NCI-H1417 treated with DMSO at 0.1 percent for 48 hours (cell line): ENCODE measurements at regions not wholly inside any gene's neighbourhood (a gene's known extent, or its start where the extent isn't known, plus 50 kb on each side); places are given as distances from the start of the nearest gene placed in this dataset.
"Not testable (repeated sequence)": the region's sequence is repeated elsewhere in the genome, so short reads cannot be mapped to it uniquely, and the experiment has no call there.

Source experiments
- DNase-seq: peaks from one replicate; lab custom pipeline; 2025; lab: John Stamatoyannopoulos, UW

DNA sequence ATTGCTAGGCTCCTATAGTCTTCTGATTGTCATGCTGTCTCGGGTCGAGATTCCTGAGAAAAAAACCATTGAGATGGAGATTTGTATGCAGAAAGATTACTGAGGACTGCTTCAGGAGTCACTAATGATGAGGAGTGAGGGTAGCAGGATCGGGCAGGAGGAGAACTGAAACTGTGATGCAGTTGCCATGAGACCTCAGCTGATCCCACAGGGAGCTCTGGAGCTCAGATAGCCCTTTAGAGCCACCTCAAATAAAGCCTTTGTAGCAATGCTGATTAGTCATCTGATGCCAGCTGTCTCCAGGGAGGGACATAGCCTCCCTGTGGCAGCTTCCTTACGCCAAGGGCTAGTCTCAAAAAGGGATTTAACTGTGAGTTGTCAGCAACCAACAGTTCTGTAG, 256.9 kb downstream of the DMAC1 start:
- DNase-seq: no peak

DNA sequence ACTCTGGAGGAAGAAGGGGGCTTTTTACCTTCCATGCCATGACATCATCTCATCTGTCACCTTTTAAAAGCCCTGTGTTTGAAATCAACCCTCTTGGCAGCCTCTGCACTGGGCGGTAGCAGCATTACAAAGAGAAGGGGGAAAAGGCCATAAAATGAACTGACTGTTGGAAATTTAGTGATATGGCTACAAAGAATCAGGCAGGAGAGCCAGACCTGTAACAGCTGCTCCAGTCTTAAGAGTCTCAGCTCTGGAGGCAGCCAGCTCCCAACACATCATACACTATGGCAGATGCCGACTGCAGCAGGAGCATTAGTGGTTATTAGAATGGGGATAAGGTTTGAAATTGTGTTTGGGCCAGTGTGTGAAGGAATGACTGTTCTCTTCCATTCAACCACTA, 257.5 kb downstream of the DMAC1 start:
- no peak for DNase-seq

DNA sequence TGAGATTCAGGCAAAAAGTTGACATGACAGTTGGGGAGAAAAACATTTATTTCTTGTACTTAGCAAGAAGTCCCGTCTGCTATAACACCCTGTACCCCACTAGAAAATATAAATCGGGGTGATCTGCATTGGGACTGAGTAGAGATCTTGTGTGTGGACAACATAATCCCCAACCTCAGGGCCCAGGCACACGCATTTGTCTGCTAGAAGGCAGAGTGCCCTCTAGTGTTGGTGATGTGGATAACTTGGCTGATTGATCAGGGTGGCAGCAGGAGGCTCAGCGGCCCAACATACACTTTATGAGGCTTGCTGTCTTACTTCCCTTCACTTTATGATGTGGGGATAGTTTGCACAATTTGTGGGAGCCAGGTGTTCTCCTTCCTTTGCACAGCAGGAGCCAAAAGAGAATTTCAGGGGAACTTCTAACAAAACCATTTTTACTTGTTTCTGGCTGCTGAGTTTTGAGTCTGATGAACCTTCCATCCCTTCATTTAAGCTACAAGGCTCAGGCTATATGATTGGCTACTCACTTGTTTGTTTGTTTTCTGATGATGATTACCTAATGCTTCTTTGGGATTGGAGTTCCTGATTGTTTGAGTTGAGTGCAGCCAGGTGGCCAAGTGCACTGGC, 263.2 kb downstream of the DMAC1 start:
- no peak for DNase-seq

DNA sequence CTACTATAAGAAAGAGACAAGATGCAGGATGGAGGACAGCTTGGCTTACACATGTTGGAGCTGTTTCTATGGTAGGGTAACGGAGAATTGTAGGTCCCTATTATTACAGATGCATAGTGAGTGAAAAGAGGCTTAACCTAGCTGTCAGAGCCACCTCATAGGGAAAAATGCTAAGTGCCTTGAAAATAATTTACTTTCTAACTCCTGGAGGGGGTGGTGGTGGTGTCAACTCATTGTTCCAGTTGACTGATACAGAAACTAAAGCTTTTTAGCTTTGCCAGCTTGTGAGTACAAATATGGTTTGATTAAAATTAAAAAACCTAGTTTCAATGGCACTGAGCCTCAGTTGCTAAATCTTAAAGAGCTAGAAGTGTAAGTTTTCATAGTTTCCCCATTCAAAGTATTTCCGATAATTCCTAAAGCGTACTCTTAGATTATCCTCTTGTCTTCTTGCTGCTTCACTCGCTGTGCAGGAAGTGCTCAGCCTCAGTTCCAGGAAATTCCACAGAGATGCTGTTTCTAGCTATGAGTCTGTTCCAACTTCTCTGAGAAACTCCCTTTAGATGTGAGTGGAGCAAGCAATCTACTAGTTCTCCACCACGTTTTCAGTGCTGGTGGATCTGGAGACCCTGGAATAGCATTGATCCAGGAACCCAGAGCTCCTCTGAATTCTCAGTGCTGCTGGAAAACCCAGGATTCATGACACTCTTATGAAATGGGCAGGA, 265.2 kb downstream of the DMAC1 start:
- DNase-seq: no peak

DNA sequence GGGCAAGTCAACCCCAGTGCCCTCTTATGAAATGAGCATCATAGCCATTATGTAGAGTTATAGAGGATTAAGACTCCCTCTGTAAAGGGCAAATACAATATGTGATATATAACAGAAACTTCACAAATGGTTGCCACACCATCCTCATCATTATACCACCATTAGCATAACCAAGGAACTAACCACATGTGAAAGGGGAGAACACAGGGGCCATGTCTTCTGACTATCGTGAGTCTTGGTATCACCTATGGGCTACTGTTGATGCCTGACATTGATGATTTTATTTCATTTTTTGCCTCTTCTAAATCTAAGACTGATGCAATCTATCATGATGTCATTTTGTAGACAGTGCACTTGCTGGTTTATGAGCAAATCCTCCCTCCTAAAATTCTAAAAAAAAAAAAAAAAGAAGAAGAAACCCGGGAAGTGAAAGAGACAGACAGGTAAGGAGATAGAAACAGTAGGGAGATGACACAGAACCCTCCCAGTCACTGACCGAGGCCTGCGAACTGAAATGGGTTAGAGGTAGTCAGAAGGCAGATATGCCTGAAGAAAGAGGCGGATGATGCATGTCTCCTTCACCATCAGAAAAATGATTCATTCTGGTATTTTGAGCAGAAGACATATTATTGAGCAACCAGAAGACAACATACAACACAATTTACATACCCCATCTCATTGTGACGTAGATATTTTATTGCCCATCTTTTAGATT, 266.0 kb downstream of the DMAC1 start:
- no peak for DNase-seq

DNA sequence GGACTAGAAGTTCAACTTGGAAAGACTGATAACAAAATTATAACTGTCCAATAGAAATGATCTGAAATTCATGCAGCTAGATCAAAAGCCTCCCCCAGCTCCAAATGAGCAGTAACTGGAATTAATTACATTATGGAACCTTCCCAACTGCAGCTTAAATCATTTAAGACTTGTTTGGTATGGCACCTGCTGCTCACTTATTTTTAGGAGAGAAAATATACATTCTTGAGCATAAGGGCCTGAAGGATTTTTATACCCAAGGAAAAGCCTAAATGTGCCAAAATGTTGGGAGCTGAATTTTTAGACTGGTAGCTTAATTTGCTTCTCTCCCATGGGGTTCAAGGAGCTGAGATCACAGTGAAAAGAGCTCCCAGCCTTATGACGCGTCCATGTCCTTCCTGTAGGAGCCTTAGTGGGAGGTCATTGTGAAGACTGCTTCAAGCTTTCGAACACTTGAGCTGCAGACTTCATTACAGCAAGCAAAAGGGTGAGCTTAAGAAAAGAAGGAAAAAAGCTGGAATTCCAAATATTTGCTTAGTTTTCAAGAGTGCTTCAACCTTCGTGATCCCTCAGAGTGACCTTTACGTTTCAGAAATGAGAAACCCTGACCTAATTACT, 276.0 kb downstream of the DMAC1 start:
- no peak for DNase-seq

DNA sequence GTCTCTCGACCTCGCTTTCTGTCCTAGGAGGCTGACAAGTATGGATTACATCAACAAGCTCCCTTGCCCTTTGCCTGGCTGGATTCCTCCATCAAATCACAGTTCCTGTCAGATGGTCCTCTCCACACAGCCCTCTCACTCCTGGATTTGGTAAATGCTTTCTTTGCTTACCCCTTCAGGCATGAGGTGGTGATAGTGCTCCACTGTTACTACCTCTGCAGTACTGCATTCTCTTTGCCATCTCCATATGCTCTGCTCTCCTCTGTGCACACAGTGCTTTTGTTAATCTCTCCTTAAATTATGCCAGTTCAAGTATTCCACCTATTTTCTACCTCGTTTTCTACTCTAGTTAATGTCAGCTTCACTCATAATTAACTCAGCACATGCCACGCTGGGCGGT, 279.2 kb downstream of the DMAC1 start:
- no peak for DNase-seq

DNA sequence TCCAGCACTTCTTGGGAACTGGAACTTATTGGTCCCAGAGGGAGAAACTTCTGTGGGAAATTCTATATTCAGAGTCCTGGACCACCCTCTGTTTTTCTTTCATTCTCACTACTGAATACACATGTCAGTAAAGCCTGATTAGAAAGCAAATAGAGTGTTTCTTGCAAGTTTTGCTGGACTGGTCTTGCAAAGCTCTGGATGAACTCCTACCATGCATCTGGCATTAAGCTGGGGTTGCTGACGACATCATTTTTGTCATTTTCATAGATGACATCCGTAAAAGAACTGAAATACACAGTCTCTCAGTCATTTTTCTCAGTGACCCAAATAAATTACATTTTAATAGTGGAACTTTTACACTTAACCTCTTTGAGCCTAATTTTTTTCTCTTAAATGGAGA, 283.2 kb downstream of the DMAC1 start:
- no peak for DNase-seq

DNA sequence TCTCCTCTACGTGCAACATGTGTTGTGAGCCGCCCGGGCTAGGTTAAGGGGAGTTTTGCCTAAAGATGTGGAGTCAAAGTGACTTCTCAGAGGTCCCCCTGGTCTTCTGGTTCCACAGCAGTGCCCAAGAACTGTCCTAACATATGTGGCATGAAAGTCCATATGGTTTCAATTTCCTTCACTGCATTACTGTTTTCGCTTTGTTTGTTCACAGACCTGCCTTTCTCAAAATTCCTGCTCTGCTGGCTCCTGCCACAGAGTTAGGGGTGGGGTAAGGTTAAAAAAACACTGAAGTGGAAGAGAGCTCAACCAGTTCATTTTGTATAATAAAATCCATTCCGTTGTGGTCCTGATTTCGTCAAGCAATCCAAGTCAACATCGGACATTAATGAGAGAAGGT, 289.4 kb downstream of the DMAC1 start:
- no peak for DNase-seq

DNA sequence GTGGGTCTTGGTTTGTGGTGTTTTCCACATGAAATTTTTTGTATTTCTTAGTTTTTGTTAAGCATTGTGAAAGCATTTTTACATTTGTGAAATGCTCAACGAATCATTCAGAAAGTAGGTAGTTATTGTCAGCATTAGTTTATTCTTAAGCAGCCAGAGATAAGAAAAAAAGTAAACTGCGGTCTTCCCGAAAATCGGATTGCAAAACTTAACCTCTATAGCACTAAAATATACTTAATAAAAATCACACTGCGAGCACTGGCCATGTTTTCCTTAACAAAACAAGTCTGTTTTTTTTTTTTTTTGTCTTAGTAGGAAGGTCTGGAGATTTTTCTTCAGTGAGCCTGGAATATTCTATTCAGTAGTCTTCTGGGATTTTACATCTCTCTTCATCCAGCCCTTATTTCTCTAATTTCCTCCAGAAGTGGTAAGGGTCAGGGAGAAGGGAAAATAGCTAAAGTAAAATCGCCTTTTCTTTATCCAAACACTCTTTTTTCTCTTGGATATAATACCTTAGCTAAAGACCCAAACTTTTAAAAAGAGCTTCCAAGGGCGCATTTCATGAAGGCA, 289.9 kb downstream of the DMAC1 start:
- DNase-seq: no peak

DNA sequence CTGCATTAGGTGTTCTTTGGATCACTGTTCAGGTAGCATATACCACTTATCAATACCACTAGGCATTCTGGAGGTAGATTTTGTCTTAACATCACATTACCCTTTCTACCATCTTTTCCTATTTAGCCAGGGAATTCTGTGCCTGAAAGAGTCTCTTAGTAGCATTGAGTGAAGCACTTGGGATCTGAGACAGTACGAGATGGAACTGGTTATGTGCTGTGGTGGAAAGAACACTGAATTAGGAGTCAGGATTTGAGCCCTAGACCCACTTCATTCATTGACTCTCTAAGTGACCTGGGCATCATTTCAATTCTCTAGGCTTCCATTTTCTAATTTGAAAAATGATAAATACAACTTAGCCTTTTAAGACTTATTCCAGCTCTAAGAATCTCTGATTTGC, 291.1 kb downstream of the DMAC1 start:
- no peak for DNase-seq

DNA sequence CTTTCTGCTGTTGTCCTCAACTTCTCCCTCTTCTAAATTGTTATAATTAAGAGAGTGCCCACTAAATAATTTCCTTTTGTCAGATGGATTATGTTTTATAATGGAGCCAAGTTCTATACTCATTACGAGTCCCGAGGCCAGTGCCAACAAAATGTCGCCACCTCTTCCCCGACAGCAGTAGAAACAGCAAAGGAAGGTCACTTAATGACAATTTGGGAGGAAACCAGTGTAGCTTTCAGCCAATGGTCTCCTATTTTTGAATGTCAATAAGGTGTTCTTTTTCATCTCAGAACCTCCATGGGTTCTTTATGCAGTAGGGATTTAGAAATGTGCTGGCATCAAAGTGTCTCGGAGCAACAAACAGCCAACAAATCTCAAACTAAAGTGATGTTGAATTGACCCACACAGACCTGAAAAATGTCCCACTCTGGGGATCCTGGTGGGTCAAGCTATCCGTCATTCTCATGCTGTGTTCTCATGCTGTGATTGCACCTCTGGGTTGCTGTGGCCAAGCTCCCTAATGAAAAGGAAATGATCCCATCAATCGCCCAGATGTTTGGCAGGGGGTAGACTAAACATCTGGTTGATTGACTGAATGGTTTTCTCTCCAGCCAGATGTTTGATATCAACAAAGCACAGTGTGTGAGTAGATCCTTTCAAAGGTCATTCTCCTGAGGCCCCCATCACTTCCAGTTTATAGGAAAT, 291.9 kb downstream of the DMAC1 start:
- DNase-seq: no peak

DNA sequence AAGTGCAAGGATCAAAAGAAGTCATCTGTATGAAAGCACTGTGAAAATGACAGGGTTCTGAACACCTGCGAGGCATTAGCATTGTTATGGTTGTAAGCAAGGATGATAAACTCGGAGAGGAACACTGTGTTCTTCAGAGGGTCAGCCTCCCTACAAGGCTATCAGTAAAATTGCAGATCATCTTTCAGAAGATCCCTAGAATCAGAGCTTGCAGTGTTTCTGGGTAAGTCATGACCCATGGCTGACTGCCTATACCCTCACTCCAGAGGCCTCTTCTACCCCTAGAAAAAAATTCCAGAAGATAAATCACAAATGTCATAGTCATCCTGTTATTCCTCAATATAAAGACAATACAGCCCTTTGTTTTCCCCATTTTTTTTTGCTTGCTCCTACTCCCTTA, 292.6 kb downstream of the DMAC1 start:
- no peak for DNase-seq

DNA sequence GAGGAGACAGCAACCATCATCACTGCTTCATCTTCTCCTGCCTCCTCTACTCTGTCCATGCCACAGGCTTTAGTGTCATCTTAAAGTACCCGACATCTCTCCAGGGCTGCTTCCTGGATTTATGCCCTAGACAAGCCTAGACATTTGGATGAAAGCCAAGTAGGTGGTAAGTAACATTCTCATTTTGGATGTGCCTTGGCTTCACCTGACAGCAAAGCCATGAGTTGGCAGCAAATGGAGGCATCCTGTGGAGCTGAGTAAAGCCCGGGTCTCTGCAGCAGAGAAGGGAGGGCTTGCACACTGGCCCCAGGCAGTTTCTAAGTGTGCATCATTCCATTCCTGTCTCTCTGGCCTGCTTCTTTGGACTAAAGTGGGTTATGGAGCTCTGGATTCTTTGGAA, 299.1 kb downstream of the DMAC1 start:
- no peak for DNase-seq

DNA sequence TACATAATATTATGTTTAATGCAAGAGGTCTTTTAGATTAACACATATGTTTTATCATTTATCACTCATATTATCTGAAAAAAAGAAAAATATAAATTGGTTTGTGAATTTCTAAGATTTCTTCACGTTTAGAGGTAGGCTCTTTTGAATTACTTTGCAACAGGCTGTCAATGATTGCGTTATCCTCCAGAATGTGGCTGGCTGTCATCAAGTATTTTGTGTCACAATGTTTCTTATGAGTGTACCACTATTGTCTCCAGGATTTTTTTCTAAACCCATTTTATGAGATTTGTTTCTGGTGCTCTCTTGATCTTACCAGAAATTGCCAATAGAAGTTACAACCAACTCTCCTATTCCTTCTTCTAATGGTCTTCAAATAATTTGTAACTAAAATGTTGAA, 307.9 kb downstream of the DMAC1 start:
- DNase-seq: no peak

DNA sequence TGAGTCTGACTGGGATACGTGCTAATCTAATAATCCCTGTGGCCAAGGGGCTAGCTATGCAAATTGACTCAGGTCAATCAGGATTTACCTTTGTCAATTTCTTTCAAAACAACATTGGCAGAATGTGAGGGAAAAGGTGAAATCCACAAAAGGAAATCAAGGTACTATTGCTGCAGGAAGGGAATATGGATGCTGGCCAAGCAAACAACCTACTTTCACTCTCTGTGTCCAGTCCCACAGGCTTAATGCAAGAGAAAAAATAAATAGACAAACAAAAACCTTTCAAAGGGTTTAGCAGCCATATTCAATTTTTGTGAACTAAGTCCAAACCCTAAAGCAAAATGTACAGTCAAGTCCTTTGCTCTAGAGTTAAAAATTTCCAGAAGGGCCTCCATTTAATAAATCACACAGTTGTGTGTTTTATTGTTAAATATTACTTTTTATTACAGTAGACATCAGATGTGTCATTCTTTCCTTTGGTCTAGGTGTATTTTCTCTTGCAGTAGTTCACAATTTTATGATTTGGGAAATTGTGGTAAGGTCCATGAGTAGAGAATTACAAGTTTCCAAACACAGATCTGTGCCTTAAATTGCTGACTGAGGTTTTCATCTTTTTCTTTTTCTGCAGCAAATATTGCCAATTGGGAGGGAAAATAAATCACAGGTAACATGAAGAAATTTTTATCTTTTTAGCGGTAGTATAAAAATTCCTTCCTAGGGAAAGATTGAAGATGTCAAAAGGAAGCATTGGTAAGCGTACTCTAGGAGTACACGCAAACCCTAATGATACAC, 309.1 kb downstream of the DMAC1 start:
- DNase-seq: no peak

DNA sequence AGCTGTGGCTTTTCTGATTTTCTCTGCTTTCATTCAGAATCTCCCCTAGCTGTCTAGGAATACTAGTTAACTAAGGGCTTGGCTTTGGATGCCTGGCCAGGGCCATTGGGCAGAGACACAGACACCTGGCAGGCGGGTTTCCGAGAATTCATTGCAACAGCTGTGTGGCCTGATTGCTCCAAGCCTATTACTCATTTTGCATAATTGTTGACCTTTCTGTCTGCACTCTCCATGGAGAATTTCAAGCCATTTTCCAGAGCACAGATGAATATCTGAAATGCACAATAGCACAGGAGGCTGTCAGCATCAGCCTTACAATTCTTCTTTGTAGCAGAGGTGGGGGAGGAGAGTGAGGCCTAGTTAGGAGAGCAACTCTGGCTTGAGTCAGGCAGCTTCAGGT, 310.5 kb downstream of the DMAC1 start:
- no peak for DNase-seq

DNA sequence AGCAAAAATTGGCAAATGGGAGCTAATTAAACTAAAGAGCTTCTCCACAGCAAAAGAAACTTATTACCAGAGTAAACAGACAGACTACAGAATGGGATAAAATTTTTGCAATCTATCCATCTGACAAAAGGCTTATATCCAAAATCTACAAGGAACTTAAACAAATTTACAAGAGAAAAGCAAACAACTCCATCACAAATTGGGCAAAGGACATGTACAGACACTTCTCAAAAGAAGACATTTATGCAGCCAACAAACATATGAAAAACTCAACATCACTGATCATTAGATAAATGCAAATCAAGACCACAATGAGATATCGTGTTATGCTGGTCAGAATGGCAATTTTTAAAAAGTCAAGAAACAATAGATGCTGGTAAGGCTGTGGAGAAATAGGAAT, 315.6 kb downstream of the DMAC1 start:
- DNase-seq: not testable (repeated sequence)

DNA sequence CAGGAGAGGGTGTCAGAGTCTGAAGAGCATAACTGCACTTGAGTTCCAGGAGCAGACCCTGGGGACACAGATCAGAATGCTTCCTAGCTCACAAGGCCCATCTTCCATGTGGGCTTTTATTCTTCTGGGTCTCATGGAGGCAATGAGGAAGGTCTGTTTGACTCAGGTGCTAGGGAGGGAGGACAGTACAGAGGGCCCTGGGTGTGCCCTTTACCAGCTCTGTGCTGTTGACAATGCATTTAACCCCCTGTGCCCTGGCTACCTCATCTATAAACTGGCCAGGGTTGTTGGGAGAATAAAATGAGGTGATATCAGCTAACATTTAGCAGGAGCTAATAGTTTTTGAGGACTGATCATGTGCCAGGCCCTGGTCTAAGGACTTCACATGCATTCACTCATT, 318.0 kb downstream of the DMAC1 start:
- DNase-seq: no peak

DNA sequence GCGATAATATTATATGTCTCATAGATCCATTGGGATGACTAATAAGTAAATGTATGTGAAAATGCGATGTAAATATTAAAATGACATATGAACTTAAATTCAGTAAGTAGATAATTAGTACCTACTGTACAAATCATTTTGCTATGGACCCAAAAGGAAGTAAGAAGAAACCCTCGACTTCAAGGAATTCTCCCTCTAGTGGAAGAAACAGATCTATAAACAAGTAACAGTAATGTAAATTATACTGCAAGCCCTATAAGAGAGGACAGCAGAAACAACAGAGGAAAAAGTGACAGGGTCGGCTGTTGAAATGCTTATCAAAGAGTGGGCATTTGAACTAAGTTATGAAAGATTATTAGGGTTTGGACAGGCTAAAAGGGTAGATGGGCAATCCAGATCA, 320.3 kb downstream of the DMAC1 start:
- DNase-seq: no peak

DNA sequence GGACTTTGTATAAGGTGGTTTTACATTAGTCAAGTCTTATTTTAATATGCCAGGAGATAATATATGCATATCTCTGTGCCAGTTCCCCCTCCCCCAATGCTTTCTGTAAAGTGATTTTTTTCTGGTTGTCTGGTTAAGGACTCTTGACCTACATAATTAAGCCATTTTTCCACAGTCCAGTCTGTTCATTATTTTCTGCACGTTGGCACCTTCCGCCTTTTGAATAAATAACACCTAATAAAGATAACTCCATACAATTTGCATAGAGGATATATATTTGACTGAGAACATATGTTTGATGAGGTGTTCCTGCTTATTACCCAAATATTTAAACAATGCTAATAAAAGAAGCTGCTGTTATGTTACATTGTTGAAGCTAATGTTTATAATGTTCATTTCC, 320.9 kb downstream of the DMAC1 start:
- DNase-seq: no peak
